CD4-positive, alpha-beta T cell treated with Interleukin-4 for 4 hours (primary cell): ENCODE measurements at regions not wholly inside any gene's neighbourhood (a gene's known extent, or its start where the extent isn't known, plus 50 kb on each side); places are given as distances from the start of the nearest gene placed in this dataset.

ENCODE experiments used
- DNase-seq: peaks from one replicate; pipeline ENCODE4 v3.0.0-alpha.2; 2020

GRCh38 chr3:110575702-110576101, 495.9 kb upstream of the NECTIN3 start:
- DNase-seq = no peak

GRCh38 chr3:110576960-110577359, 494.7 kb upstream of the NECTIN3 start:
- no peak for DNase-seq

GRCh38 chr3:110577854-110578253, 493.8 kb upstream of the NECTIN3 start:
- DNase-seq = no peak

DNA sequence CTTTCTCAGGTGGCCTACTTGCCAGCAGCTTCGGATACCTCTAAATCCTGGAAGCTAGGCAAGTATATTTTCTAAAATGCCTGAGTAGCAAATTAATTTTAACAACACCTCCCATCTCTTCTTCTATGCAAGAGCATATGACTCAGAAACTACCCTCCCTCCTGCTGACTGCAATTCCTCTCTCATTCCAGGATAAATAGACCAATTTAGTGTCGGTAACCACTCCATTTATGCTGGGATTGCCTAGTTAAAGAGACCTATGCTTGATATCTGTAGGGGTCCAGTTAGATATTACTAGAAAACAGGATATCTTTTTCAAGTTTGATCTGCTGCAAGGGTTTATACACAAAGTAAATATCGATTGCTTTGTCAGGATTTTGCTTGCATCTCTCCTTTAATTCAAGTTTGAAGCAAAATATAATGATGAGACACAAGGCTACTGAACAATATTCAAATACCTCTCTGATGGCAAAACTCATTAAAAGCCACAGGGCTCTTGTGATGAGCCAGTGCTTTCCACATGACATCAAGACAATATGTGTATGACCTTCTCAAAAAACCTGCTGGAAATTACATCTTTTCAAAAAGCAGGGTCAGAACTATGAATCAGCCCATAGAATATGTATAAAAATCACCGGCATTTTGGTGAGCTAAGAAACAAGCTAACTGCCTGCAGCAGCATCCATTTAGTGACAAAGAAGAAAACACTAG, 491.6 kb upstream of the NECTIN3 start:
- DNase-seq = no peak

GRCh38 chr3:110583373-110583935, 488.2 kb upstream of the NECTIN3 start:
- DNase-seq = no peak

DNA sequence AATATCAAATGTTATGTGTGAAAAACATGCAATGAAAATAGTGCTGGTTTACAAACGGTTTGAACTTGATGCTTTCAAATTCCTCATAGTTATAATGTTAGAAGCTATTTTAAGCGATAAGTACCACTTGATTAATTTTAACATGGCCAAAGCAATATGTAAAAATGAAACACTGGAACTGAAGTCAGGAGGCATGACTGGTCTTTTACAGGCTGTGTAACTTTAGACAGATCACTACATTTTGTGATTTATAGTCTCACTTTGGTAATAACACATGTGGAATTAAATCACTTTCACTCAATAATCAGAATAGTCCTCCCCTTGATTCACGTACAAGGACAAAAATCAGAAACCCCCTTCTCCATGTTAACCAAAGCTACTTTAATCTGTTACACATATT, 482.7 kb upstream of the NECTIN3 start:
- DNase-seq = no peak

GRCh38 chr3:110589341-110589740, 482.3 kb upstream of the NECTIN3 start:
- no peak for DNase-seq

DNA sequence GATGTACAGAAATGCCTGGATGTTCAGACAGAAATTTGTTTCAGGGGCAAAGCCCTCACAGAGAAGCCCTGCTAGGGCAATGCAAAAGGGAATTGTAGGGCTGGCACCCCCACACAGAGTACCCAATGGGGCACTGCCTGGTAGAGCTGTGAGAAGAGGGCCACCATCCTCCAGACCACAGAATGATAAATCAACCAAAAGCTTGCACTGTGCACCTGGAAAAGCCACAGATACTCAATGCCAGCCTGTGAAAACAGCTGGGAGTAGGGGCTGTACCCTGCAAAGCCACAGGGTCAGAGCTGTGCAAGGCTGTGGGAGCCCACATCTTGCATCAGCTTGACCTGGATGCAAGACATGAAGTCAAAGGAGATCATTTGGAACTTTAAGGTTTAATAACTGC, 477.9 kb upstream of the NECTIN3 start:
- DNase-seq = no peak

- no peak for DNase-seq
Measured at GRCh38 chr3:110598847-110599490, 472.6 kb upstream of the NECTIN3 start.

- no peak for DNase-seq
Measured at GRCh38 chr3:110608566-110608965, 463.1 kb upstream of the NECTIN3 start.

- DNase-seq = no peak
Measured at GRCh38 chr3:110612045-110612444, 459.6 kb upstream of the NECTIN3 start.

DNA sequence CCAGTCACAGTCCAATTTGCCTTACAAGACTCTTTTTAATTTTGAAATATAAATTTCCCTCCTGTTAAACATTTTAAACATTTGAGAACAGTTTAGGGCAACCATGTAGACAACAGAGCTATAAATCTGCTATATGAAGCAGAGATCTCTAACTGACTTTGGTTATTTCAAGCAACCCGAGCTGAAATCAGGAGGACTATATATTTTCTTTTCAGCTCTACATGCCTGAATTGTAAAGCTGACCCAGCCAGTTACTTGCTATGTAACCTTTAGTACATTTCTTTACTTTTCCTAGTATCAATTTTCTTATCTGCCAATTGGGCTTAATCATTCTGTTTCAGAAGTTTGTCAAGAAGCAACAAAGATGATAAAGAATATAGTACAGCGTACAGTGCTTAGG, 457.4 kb upstream of the NECTIN3 start:
- DNase-seq = no peak

- DNase-seq = no peak
Measured at GRCh38 chr3:110615454-110615853, 456.2 kb upstream of the NECTIN3 start.

- DNase-seq = no peak
Measured at GRCh38 chr3:110618512-110619226, 452.9 kb upstream of the NECTIN3 start.

GRCh38 chr3:110620118-110620517, 451.5 kb upstream of the NECTIN3 start:
- no peak for DNase-seq

GRCh38 chr3:110623571-110623970, 448.0 kb upstream of the NECTIN3 start:
- DNase-seq = peak; percentile 15

- no peak for DNase-seq
Measured at GRCh38 chr3:110624576-110624975, 447.0 kb upstream of the NECTIN3 start.

GRCh38 chr3:110625201-110625747, 446.3 kb upstream of the NECTIN3 start:
- DNase-seq = no peak

DNA sequence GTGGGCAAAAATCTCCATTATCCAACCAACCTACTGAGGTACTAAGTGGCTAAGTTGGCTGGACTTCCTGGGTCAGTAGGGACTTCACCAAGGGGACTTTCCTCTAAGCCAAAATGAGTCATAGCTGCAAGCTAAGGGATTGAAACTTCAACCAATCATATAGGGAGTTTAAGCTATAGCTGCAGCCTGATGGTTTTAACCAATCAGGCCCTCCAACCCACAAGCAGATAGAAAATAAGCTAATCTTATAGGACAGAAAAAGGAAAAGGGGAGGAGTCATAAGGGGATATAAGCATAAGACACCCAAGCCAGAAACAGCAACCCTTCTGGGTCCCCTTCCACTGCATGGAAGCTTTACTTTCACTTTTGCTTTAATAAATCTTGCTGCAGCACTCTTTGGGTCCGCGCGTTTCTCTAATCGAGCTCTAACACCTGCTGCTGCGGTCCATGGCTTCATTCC, 444.9 kb upstream of the NECTIN3 start:
- peak; percentile 32 for DNase-seq

DNA sequence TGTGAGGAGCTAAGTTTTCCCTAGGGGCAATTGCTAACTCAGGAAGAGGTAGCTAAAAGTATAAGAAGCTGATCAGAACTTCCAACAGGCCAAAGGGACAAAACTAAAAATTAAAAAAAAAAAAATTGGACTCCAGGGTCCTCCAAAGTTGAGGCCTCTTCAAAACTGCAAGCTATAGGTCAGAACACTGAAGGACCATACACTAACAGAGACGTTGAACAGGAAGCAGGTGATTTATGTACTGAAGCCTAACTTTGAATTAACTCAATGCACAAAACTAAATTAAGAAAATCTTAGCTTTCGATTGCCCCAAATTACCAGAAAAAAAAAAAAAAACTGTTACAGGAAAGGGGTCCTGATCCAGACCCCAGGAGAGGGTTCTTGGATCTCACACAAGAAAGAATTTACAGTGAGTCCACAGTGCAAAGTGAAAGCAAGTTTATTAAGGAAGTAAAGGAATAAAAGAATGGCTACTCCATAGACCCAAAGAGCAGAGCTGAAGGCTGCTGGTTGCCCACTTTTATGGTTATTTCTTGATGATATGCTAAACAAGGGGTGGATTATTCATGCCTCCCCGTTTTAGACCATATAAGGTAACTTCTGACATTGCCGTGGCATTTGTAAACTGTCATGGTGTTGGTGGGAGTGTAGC, 442.8 kb upstream of the NECTIN3 start:
- no peak for DNase-seq

GRCh38 chr3:110629917-110630316, 441.7 kb upstream of the NECTIN3 start:
- no peak for DNase-seq

- DNase-seq = no peak
Measured at GRCh38 chr3:110644203-110644602, 427.4 kb upstream of the NECTIN3 start.

- no peak for DNase-seq
Measured at GRCh38 chr3:110646055-110646454, 425.6 kb upstream of the NECTIN3 start.
